A673 (cell line): ENCODE measurements at regions not wholly inside any gene's neighbourhood (a gene's known extent, or its start where the extent isn't known, plus 50 kb on each side); places are given as distances from the start of the nearest gene placed in this dataset.
A peak's percentile ranks its signal among the peaks of the same experiment; 100 is the strongest.

Source experiments
- BruUV-seq: library from RNA; stranded (reverse); fragments of 400-500 nt; replicated peaks from 2 replicates; lab custom pipeline; 2021; lab: Mats Ljungman, UMichigan
- CTCF ChIA-PET: fragments of 300-600 bp; sonication (Branson Sonifier 250); formaldehyde crosslinking; loops from one replicate; lab custom pipeline; 2022; ENCODE audit warnings: antibody characterized with exemption; lab: Charles Lee
- POLR2A ChIA-PET: fragments of 300-600 bp; sonication (Branson Sonifier 250); formaldehyde crosslinking; loops from one replicate; lab custom pipeline; 2022; ENCODE audit warnings: antibody characterized with exemption; ENCODE audit not compliant: low non-redundant PET; lab: Charles Lee
- DNase-seq: peaks from one replicate; pipeline ENCODE4 v3.0.0-alpha.2; 2015; ENCODE audit warnings: low spot score
- H3K27ac ChIP-seq: fragments of 200-600 bp; sonication (generic); 2 replicates; pipeline ENCODE4 v1.5.1; 2016; ENCODE audit warnings: mixed run types, low read depth, mild to moderate bottlenecking, mixed read lengths, antibody characterized with exemption, low read length; ENCODE audit not compliant: poor library complexity, severe bottlenecking
- H3K27me3 ChIP-seq: fragments of 200-600 bp; sonication (generic); replicated peaks from 2 replicates; pipeline ENCODE4 v1.6.1; 2017; ENCODE audit warnings: mixed run types, low read depth, mild to moderate bottlenecking, mixed read lengths, antibody characterized with exemption, low read length; ENCODE audit not compliant: insufficient read depth, poor library complexity
- H3K36me3 ChIP-seq: fragments of 200-600 bp; sonication (generic); 2 replicates; pipeline ENCODE4 v1.6.1; 2016; ENCODE audit warnings: mixed run types, mild to moderate bottlenecking, mixed read lengths, antibody characterized with exemption, low read length; ENCODE audit not compliant: insufficient read depth, poor library complexity, severe bottlenecking
- H3K4me1 ChIP-seq: fragments of 200-600 bp; sonication (generic); 2 replicates; pipeline ENCODE4 v1.6.1; 2017; ENCODE audit warnings: mixed run types, mild to moderate bottlenecking, mixed read lengths, antibody characterized with exemption, low read length; ENCODE audit not compliant: insufficient read depth, poor library complexity, severe bottlenecking
- H3K4me3 ChIP-seq: fragments of 200-600 bp; sonication (generic); 2 replicates; pipeline ENCODE4 v1.5.1; 2016; ENCODE audit warnings: low read depth, mixed run types, mild to moderate bottlenecking, mixed read lengths, low read length; ENCODE audit not compliant: poor library complexity, severe bottlenecking
- H3K9me3 ChIP-seq: fragments of 200-600 bp; sonication (generic); 2 replicates; pipeline ENCODE4 v1.6.1; 2016; ENCODE audit warnings: mixed run types, low read depth, mild to moderate bottlenecking, mixed read lengths, antibody characterized with exemption, low read length; ENCODE audit not compliant: poor library complexity, severe bottlenecking
- EZH2 ChIP-seq: fragments of 200-600 bp; sonication (generic); IDR thresholded peaks from 2 replicates; pipeline ENCODE4 v1.6.1; 2017; ENCODE audit warnings: borderline replicate concordance, low read depth, mild to moderate bottlenecking, mixed read lengths, antibody characterized with exemption, low read length; ENCODE audit not compliant: poor library complexity, severe bottlenecking
- intact Hi-C: fragments of 100-400 bp; cut with micrococcal nuclease; formaldehyde crosslinking; loops from one replicate; pipeline ENCODE4 v1.10.0; 2022; ENCODE audit not compliant: unreplicated experiment
- TF ChIP-seq, protein P1 (sequence below): fragments of 300-800, 200-600 bp; sonication (generic); conservative IDR thresholded peaks from 2 replicates; pipeline ENCODE4 v1.5.1; 2017; ENCODE audit warnings: low read depth, mild to moderate bottlenecking, antibody characterized with exemption, low read length, moderate library complexity, mixed read lengths

- no peaks in the 10 kb centered on the region for H3K4me1 ChIP-seq
- TF ChIP-seq, protein P1, sequence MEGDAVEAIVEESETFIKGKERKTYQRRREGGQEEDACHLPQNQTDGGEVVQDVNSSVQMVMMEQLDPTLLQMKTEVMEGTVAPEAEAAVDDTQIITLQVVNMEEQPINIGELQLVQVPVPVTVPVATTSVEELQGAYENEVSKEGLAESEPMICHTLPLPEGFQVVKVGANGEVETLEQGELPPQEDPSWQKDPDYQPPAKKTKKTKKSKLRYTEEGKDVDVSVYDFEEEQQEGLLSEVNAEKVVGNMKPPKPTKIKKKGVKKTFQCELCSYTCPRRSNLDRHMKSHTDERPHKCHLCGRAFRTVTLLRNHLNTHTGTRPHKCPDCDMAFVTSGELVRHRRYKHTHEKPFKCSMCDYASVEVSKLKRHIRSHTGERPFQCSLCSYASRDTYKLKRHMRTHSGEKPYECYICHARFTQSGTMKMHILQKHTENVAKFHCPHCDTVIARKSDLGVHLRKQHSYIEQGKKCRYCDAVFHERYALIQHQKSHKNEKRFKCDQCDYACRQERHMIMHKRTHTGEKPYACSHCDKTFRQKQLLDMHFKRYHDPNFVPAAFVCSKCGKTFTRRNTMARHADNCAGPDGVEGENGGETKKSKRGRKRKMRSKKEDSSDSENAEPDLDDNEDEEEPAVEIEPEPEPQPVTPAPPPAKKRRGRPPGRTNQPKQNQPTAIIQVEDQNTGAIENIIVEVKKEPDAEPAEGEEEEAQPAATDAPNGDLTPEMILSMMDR, result no peak
- TF ChIP-seq EZH2, result no peak
- intact Hi-C loops, result no loop called here
- H3K4me3 ChIP-seq, result peak overlapping the region; percentile 5
- H3K27ac ChIP-seq, result no peak overlapping the region
- DNase-seq, result peak; percentile 2
- CTCF ChIA-PET, result no interaction called here
- POLR2A ChIA-PET, result no interaction called here
- no peaks in the 10 kb centered on the region for H3K9me3 ChIP-seq
- BruUV-seq, result no TSS peak
- H3K27me3 ChIP-seq, result peaks cover 19% of the 10 kb centered on the region
- no peaks in the 10 kb centered on the region for H3K36me3 ChIP-seq
Measured at GRCh38 chr16:73775841-73776388, 520.7 kb upstream of the PSMD7 start.

GRCh38 chr16:73771196-73772064, 525.2 kb upstream of the PSMD7 start:
- Histone ChIP-seq H3K9me3 (no peaks in the 10 kb centered on the region), H3K4me3 (no peak overlapping the region), H3K27ac (no peak overlapping the region), H3K27me3 (peaks cover 25% of the 10 kb centered on the region), H3K4me1 (no peaks in the 10 kb centered on the region), H3K36me3 (no peaks in the 10 kb centered on the region)
- TF ChIP-seq, protein P1, result no peak
- no peak for TF ChIP-seq EZH2
- POLR2A ChIA-PET, result no interaction called here
- BruUV-seq, result no TSS peak
- CTCF ChIA-PET, result no interaction called here
- no peak for DNase-seq
- intact Hi-C loops, result no loop called here

- CTCF ChIA-PET, result no interaction called here
- no peaks in the 10 kb centered on the region for H3K36me3 ChIP-seq
- H3K9me3 ChIP-seq, result no peaks in the 10 kb centered on the region
- H3K27ac ChIP-seq, result no peak overlapping the region
- H3K4me1 ChIP-seq, result no peaks in the 10 kb centered on the region
- TF ChIP-seq EZH2, result no peak
- TF ChIP-seq, protein P1, result no peak
- peaks cover 11% of the 10 kb centered on the region for H3K27me3 ChIP-seq
- intact Hi-C loops, result no loop called here
- no peak overlapping the region for H3K4me3 ChIP-seq
- BruUV-seq, result no TSS peak
- DNase-seq, result no peak
- POLR2A ChIA-PET, result no interaction called here
Measured at GRCh38 chr16:73768786-73769203, 527.8 kb upstream of the PSMD7 start.
